OCI-LY7 (cell line): ENCODE measurements at regions not wholly inside any gene's neighbourhood (a gene's known extent, or its start where the extent isn't known, plus 50 kb on each side); places are given as distances from the start of the nearest gene placed in this dataset.

ENCODE experiments used
- BruUV-seq: library from RNA; stranded (reverse); fragments of 400-500 nt; replicated peaks from 2 replicates; lab custom pipeline; 2021; lab: Mats Ljungman, UMichigan
- CTCF ChIA-PET: fragments of 300-600 bp; sonication (Branson Sonifier 250); formaldehyde crosslinking; loops from one replicate; lab custom pipeline; 2022; ENCODE audit warnings: antibody characterized with exemption; ENCODE audit not compliant: unreplicated experiment; lab: Charles Lee
- POLR2A ChIA-PET: fragments of 300-600 bp; sonication (Branson Sonifier 250); formaldehyde crosslinking; loops from one replicate; lab custom pipeline; 2022; ENCODE audit warnings: antibody characterized with exemption; lab: Charles Lee
- DNase-seq: peaks from one replicate; pipeline ENCODE4 v3.0.0-alpha.2; 2015; ENCODE audit warnings: low spot score
- H2AFZ ChIP-seq: fragments of 200-600 bp; sonication (generic), shearing (Covaris generic); 2 replicates; pipeline ENCODE4 v1.6.1; 2014; ENCODE audit warnings: mild to moderate bottlenecking, antibody characterized with exemption, low read length, moderate library complexity
- H3K27ac ChIP-seq: fragments of 200-600 bp; sonication (generic); 2 replicates; pipeline ENCODE4 v1.5.1; 2014; ENCODE audit warnings: mixed run types, low read depth, mild to moderate bottlenecking, moderate library complexity, low read length, inconsistent platforms; ENCODE audit not compliant: poor library complexity, severe bottlenecking
- H3K36me3 ChIP-seq: fragments of 200-600 bp; sonication (generic); 2 replicates; pipeline ENCODE4 v1.6.1; 2014; ENCODE audit warnings: mild to moderate bottlenecking, antibody characterized with exemption, low read length, moderate library complexity, mixed read lengths; ENCODE audit not compliant: insufficient read depth
- H3K4me1 ChIP-seq: fragments of 200-600 bp; sonication (generic); 2 replicates; pipeline ENCODE4 v1.5.1; 2014; ENCODE audit warnings: mild to moderate bottlenecking, low read length; ENCODE audit not compliant: insufficient read depth, poor library complexity, severe bottlenecking
- H3K4me2 ChIP-seq: fragments of 200-600 bp; sonication (generic); 2 replicates; pipeline ENCODE4 v1.6.1; 2014; ENCODE audit warnings: mild to moderate bottlenecking, low read length
- H3K4me3 ChIP-seq: fragments of 200-600 bp; sonication (generic); 2 replicates; pipeline ENCODE4 v1.5.1; 2014; ENCODE audit warnings: mild to moderate bottlenecking, low read depth, low read length; ENCODE audit not compliant: poor library complexity, severe bottlenecking
- H3K79me2 ChIP-seq: fragments of 200-600 bp; sonication (generic); 2 replicates; pipeline ENCODE4 v1.6.1; 2016; ENCODE audit warnings: low read depth, mild to moderate bottlenecking, low read length, moderate library complexity, mixed read lengths; ENCODE audit not compliant: insufficient read depth
- H3K9me2 ChIP-seq: fragments of 200-600 bp; sonication (generic); 2 replicates; pipeline ENCODE4 v1.6.1; 2016; ENCODE audit warnings: mild to moderate bottlenecking, low read length, mixed read lengths; ENCODE audit not compliant: insufficient read depth
- H3K9me3 ChIP-seq: fragments of 200-600 bp; sonication (generic); 2 replicates; pipeline ENCODE4 v1.6.1; 2014; ENCODE audit warnings: mild to moderate bottlenecking, mixed run types, low read length, mixed read lengths
- H4K20me1 ChIP-seq: fragments of 200-600 bp; sonication (generic); 2 replicates; pipeline ENCODE4 v1.6.1; 2014; ENCODE audit warnings: mild to moderate bottlenecking, antibody characterized with exemption, low read length, moderate library complexity, mixed read lengths; ENCODE audit not compliant: insufficient read depth
- EZH2phosphoT487 ChIP-seq: fragments of 200-600 bp; sonication (generic); IDR thresholded peaks from 2 replicates; pipeline ENCODE4 v1.6.1; 2018; ENCODE audit warnings: low read depth, borderline replicate concordance, mild to moderate bottlenecking, mixed run types, antibody characterized with exemption, low read length, moderate library complexity, mixed read lengths
- intact Hi-C: fragments of 100-400 bp; cut with micrococcal nuclease; formaldehyde crosslinking; loops from one replicate; pipeline ENCODE4 v1.10.0; 2022; ENCODE audit not compliant: unreplicated experiment
- TF ChIP-seq, protein P1 (sequence below): fragments of 200-600 bp; sonication (generic); conservative IDR thresholded peaks from 2 replicates; pipeline ENCODE4 v1.5.1; 2014; ENCODE audit warnings: mild to moderate bottlenecking, antibody characterized with exemption, low read length, moderate library complexity, mixed read lengths

DNA sequence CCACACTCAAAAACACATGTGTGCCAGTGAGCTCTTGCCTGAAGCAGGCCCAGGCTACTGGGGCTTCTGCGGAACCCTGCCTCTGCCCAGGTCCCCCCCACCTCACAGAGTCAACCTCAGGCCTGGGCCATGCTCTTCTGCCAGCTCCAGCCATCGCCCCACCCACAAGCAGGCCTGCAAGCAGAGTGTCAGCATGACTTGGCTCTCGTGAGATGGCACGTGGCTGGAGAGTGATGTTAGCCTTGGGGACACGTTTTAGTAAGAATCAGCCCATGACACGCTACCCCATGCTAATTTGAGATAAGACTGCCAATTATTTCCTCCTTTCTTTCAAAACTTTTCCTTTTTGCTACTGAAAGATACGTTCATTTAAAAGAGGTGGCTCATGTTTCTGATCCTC, 351.7 kb downstream of the IRX2 start:
- intact Hi-C loops: no loop called here
- Histone ChIP-seq H3K36me3 (no peaks in the 10 kb centered on the region), H3K27ac (no peak overlapping the region), H3K9me2 (no peaks in the 10 kb centered on the region), H4K20me1 (no peaks in the 10 kb centered on the region), H2AFZ (no peak overlapping the region), H3K4me3 (no peak overlapping the region), H3K79me2 (no peaks in the 10 kb centered on the region), H3K4me1 (no peaks in the 10 kb centered on the region), H3K9me3 (no peaks in the 10 kb centered on the region), H3K4me2 (no peak overlapping the region)
- no TSS peak for BruUV-seq
- DNase-seq: no peak
- TF ChIP-seq EZH2phosphoT487: no peak
- TF ChIP-seq, protein P1, sequence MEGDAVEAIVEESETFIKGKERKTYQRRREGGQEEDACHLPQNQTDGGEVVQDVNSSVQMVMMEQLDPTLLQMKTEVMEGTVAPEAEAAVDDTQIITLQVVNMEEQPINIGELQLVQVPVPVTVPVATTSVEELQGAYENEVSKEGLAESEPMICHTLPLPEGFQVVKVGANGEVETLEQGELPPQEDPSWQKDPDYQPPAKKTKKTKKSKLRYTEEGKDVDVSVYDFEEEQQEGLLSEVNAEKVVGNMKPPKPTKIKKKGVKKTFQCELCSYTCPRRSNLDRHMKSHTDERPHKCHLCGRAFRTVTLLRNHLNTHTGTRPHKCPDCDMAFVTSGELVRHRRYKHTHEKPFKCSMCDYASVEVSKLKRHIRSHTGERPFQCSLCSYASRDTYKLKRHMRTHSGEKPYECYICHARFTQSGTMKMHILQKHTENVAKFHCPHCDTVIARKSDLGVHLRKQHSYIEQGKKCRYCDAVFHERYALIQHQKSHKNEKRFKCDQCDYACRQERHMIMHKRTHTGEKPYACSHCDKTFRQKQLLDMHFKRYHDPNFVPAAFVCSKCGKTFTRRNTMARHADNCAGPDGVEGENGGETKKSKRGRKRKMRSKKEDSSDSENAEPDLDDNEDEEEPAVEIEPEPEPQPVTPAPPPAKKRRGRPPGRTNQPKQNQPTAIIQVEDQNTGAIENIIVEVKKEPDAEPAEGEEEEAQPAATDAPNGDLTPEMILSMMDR: no peak
- POLR2A ChIA-PET: interaction anchor here (0.6 kb wide), 1 partner anchor 1812 kb away, joined by 3 read pairs; no protein-coding TSS in a partner anchor
- CTCF ChIA-PET: no interaction called here

DNA sequence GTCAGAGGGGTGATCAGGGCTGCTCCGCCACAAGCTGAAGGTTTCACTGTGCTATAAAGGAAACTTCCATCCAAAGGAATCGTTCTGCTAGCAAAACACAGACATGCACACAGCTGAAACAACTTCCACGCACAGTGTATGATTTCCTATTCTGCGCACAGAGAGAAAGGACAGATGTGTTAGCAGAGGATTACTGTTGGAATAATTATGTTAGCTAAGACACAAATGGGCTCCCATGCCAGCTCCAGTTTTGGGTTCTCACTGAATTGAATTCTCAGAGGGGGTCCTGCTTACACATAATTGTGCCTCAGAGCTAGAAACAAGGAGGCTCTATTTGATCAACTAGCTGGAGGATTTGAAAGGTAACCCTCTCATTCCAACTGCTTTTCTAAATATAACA, 352.4 kb downstream of the IRX2 start:
- no TSS peak for BruUV-seq

DNA sequence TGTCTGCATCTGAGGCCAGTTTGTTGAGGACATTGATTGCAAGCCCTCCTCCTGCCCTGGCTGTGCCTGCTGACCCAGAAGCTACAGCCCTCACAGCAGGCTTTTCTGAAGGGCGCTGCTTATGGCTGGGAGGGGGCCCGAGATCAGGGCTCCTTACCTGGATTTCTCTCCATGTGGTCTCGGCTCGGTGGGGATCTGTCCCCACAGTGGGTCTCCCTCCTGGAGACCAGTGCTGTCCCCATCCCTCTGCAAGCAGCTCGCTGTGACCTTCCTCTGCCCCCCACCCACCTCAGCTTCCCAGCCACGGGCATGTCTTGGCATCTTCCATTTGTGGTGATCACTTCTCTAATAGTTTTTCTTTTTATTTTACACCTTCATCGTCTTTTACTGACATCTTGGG, 357.9 kb downstream of the IRX2 start:
- Histone ChIP-seq H3K27ac (no peak overlapping the region), H3K9me2 (no peaks in the 10 kb centered on the region), H3K4me2 (no peak overlapping the region), H2AFZ (no peak overlapping the region), H3K4me1 (no peaks in the 10 kb centered on the region), H3K4me3 (no peak overlapping the region), H4K20me1 (no peaks in the 10 kb centered on the region), H3K79me2 (no peaks in the 10 kb centered on the region), H3K9me3 (no peaks in the 10 kb centered on the region), H3K36me3 (no peaks in the 10 kb centered on the region)
- POLR2A ChIA-PET: no interaction called here
- DNase-seq: no peak
- CTCF ChIA-PET: no interaction called here
- BruUV-seq: no TSS peak
- no peak for TF ChIP-seq EZH2phosphoT487
- TF ChIP-seq, protein P1: no peak
- intact Hi-C loops: no loop called here

More for the DNA sequence above, 352.4 kb downstream of the IRX2 start:
- intact Hi-C loops: no loop called here
- H3K9me2 ChIP-seq: no peaks in the 10 kb centered on the region
- no peak for TF ChIP-seq EZH2phosphoT487
- TF ChIP-seq, protein P1: no peak
- no peak for DNase-seq
- no peak overlapping the region for H2AFZ ChIP-seq
- H4K20me1 ChIP-seq: no peaks in the 10 kb centered on the region
- CTCF ChIA-PET: interaction anchor here (0.6 kb wide), 1 partner anchor 1086 kb away, joined by 3 read pairs; no protein-coding TSS in a partner anchor
- H3K79me2 ChIP-seq: no peaks in the 10 kb centered on the region
- no peaks in the 10 kb centered on the region for H3K36me3 ChIP-seq
- no peaks in the 10 kb centered on the region for H3K4me1 ChIP-seq
- H3K27ac ChIP-seq: no peak overlapping the region
- no peak overlapping the region for H3K4me2 ChIP-seq
- no peaks in the 10 kb centered on the region for H3K9me3 ChIP-seq
- no peak overlapping the region for H3K4me3 ChIP-seq
- POLR2A ChIA-PET: interaction anchor here (0.6 kb wide), 1 partner anchor 1813 kb away, joined by 3 read pairs; no protein-coding TSS in a partner anchor
